ENCODE measurements at regions not wholly inside any gene's neighbourhood (a gene's known extent, or its start where the extent isn't known, plus 50 kb on each side); places are given as distances from the start of the nearest gene placed in this dataset.

GRCh38 chr19:16000024-16000663 lies 51.3 kb downstream of the OR10H4 start:
- no peak for DNase-seq (ENCODE audit: low read depth in 3 of 3)

DNA sequence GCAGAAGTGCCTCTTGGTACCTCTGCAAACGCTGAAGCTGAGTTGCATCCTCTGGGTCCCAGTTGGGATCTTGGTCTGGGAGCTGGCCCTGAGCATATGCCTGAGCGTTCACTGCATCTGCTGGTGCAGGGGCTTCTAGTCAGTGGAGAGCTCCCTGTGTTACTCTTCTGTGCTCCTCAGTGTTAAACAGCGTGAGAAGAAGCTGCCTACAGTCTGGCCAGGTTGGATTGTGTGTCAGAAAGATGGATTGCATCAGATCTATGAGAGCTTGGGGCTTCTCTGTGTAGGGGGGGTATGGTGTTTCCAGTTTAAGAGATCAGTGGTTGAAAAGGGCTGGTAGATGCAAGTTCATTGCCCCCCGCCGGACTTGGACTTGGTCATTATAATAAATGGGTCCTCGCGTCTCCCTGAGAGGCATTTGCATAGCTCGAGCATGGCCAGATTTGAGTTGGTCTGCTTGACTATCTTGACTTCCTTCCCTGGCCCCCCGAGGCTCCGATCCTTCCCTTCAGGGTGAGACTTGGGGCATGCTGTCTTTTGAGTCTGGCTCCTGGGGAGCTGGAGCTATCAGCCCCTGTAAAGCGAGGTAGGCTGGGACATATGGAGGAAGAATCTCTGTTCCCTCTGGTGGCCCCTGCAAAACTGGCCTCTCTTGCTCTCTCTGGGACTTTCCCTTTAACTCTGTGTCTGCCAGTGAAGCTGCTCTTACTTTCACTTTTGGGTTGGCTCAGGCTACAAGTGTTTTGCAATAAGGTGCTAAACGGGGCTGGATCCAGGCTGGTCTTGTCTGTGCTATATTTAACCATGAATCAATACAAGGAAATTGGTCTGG lies 52.9 kb downstream of the OR10H4 start:
- DNase-seq (ENCODE audit: low read depth in 3 of 3) = peak; percentile 9 to 27 (median 22)

- DNase-seq (ENCODE audit: low read depth in 3 of 3) = no peak
Observed at GRCh38 chr19:16002406-16003384, 53.9 kb downstream of the OR10H4 start.

DNA sequence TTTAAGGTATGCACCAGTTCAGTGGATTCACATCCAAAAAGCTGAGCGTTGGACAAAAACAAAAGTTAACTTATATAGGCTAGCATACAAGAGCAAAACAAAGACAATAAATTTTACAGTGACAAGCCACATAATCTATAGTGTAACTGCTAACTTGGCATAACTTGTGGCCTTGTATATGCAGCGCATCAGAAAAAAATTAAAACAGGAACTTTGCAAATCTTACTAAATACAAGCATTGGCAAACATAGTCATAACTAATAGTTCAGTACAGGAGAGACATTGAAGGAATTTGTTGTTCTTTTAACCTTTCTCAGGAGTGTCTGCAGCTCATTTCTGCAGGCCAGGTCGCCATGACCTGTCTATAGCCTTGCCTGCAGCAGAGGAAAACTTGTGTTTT lies 54.6 kb downstream of the OR10H4 start:
- no peak for DNase-seq (ENCODE audit: low read depth in 3 of 3)

DNA sequence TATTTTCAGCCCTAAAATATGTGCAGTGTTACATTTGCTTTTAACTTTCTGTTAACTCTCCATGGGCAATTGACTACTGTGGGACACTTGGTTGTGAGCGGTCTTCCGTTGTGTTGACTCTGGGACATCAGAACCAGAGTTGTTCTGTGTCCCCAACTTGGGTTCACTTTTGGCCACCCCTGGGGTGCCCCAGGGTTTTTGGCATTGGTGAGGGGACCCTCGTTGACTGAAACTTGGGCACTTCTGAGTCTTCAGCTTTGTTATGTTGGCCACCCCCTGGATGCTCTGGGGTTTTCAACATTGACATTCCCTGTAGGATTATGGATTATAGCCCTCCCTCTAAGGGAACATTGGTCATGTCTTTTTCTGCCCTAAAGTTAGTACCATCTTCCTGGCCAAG lies 57.1 kb downstream of the OR10H4 start:
- DNase-seq (ENCODE audit: low read depth in 3 of 3) = no peak

DNA sequence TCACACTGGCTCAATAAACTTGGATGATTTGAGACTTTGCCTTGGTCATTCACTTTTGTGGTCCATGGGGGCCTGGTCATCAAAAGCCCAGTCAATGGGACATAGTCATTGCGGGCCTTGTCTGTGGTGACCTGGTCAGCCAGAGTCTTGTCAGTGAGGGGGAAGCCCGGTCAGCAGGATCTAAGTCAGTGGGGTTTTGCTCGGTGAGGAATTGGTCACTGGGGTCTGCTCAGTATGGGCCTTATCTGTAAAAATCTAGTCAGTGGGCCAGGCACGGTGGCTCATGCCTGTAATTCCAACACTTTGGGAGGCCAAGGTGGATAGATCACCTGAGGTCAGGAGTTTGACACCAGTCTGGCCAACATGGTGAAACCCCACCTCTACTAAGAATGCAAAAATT lies 63.7 kb upstream of the TPM4 start:
- no peak for DNase-seq (ENCODE audit: low read depth in 3 of 3)

GRCh38 chr19:16013181-16013850 lies 63.0 kb upstream of the TPM4 start:
- DNase-seq (ENCODE audit: low read depth in 3 of 3) = no peak

GRCh38 chr19:16013851-16014840 lies 62.1 kb upstream of the TPM4 start:
- DNase-seq (ENCODE audit: low read depth in 3 of 3) = no peak

DNA sequence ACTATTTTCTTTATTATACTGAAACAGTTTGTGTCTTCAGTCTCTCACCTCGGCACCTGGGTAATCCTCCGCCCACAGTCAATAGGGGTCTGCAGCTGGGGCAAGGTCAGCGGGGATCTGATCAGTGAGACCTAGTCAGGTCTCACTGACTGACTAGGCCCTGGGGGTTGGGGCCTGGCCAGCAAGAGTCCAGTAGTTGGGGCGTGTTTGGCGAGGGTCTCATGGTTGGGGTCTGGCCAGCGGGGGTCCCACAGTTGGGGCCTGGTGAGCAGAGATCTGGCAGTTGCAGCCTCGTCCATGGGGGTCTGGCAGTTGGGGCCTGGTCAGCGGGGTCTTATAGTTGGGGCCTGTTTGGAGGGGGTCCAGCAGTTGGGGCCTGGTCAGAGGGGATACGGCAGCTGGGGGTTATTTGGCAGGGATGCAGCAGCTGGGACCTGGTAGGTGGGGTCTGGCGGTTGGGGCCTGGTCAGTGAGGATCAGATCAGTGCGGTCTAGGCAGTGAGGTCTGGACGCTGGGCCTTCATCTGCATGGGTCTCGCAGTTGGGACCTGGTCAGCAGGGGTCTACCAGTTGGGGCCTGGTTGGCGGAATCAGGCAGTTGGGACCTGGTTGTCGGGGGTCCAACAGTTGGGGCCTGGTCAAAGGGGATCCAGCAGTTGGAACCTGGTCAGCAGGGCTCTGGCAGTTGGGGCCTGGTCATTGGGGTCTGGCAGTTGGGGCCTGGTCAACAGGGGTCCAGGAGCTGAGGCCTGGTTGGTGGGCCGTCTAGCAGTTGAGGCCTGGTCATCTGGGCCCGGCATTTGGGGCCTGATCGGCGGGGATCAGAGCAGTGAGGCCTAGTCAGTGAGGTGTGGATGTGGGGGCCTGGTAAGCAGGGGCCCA lies 61.1 kb upstream of the TPM4 start:
- no peak for DNase-seq (ENCODE audit: low read depth in 3 of 3)

GRCh38 chr19:16015805-16016173 lies 60.5 kb upstream of the TPM4 start:
- DNase-seq (ENCODE audit: low read depth in 3 of 3) = no peak

GRCh38 chr19:16016226-16017137 lies 59.8 kb upstream of the TPM4 start:
- DNase-seq (ENCODE audit: low read depth in 3 of 3) = no peak

GRCh38 chr19:16017138-16017490 lies 59.2 kb upstream of the TPM4 start:
- DNase-seq (ENCODE audit: low read depth in 3 of 3) = no peak

DNA sequence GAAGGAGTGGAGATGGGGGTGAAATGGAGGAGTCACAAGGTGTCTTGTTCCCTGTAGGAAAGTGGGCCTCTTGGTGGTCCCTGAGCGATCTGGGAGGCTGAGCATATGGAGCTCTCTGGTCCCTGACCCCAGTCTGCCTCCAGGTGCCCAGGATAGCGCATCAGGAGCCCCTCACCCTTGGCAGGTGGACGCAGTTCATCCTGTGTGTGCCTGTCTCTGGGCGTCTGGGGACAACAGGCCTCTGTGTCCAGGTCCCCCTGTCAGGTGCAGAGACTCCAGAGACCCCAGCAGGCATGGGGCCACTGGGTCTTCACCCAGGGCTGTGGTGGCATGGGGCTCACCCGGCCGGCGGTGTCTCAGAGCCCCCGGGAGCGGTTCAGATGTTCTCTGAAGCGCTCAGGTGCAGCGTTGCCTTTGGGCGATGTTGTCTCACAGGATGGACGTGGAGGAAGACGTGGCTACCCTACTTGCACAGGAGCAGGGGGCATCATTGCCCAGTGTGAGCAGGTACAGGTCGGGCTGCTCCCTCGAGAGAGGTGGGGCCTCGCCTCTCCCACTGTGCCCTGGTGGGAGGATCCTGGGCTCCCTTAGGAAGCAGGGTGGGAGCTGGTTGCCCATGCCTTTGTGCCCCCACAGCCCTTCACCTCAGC lies 58.1 kb upstream of the TPM4 start:
- no peak for DNase-seq (ENCODE audit: low read depth in 3 of 3)

DNA sequence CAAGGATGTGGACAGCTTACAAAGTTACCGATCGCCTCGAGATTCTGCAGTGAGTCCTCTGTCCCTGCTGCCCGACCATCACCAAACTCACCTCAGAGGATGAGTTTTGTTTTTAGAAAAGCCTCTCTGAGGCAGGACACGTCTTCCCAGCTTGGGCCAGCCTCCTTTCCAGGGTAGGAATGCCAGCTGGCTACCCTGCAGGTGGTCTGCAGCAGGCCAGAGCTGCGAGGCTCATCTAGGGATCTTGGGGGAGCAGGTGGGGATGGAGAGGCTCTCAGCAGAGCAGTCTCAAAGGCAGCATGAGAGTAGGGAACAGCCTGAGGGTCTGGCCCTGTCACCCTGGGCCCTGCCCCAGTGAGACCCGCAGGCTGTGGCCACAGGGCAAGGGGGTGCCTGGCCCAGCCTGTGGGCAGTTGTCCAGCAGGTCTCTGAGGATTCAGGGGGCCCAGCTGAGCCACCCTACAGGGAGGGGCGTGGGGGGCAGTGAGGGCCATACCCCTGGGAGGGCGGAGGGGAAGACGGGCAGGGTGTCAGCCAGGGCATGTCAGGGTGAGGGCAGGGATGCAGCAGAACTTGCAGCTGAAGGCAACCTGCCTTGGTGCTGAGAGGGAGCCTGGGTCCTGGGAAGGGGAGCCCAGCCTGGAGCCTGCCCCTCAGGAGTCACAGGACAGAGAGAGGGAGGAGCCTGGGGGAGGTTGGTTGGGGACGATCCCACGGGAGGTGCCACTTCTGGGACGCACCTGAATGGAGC lies 57.3 kb upstream of the TPM4 start:
- DNase-seq (ENCODE audit: low read depth in 3 of 3) = no peak

GRCh38 chr19:16019691-16020448 lies 56.4 kb upstream of the TPM4 start:
- DNase-seq (ENCODE audit: low read depth in 3 of 3) = no peak

GRCh38 chr19:16021796-16022195 lies 54.5 kb upstream of the TPM4 start:
- DNase-seq (ENCODE audit: low read depth in 3 of 3) = no peak

GRCh38 chr19:16022251-16022650 lies 54.0 kb upstream of the TPM4 start:
- no peak for DNase-seq (ENCODE audit: low read depth in 3 of 3)

All from stimulated activated CD4-positive, alpha-beta T cell treated with anti-CD3 and anti-CD28 coated beads, TNF-alpha, amount 100 ng/mL, for 24 hours (primary cell).